NCI-H524 (cell line): ENCODE measurements at regions not wholly inside any gene's neighbourhood (a gene's known extent, or its start where the extent isn't known, plus 50 kb on each side); places are given as distances from the start of the nearest gene placed in this dataset.

ENCODE experiments used
- DNase-seq, 2 experiments: peaks; one replicate each; lab custom pipeline; 2025; lab: John Stamatoyannopoulos, UW

- no peak for DNase-seq
These were observed 104.5 kb downstream of the CYP26A1 start for GRCh38 chr10:93178226-93178625.

GRCh38 chr10:93180482-93180931, 106.8 kb downstream of the CYP26A1 start:
- no peak for DNase-seq

GRCh38 chr10:93181271-93182048, 107.8 kb downstream of the CYP26A1 start:
- DNase-seq: no peak

GRCh38 chr10:93182049-93182327, 108.3 kb downstream of the CYP26A1 start:
- DNase-seq: no peak

- no peak for DNase-seq
These were observed 109.1 kb downstream of the CYP26A1 start for GRCh38 chr10:93182790-93183189.

GRCh38 chr10:93186653-93187052, 113.0 kb downstream of the CYP26A1 start:
- no peak for DNase-seq

- DNase-seq: no peak
These were observed 116.3 kb downstream of the CYP26A1 start for GRCh38 chr10:93189944-93190343.

GRCh38 chr10:93190372-93190771, 116.7 kb downstream of the CYP26A1 start:
- DNase-seq: no peak

- DNase-seq: no peak
These were observed 120.2 kb downstream of the CYP26A1 start for GRCh38 chr10:93193906-93194305.

GRCh38 chr10:93198401-93199131, 124.9 kb downstream of the CYP26A1 start:
- DNase-seq: no peak

- DNase-seq: no peak
These were observed 125.6 kb downstream of the CYP26A1 start for GRCh38 chr10:93199191-93199751.

GRCh38 chr10:93204494-93205485, 131.1 kb downstream of the CYP26A1 start:
- no peak for DNase-seq

- DNase-seq: no peak
These were observed 133.0 kb downstream of the CYP26A1 start for GRCh38 chr10:93206652-93207051.

- no peak for DNase-seq
These were observed 135.2 kb downstream of the CYP26A1 start for GRCh38 chr10:93208717-93209464.

GRCh38 chr10:93211991-93212390, 138.3 kb downstream of the CYP26A1 start:
- no peak for DNase-seq

GRCh38 chr10:93215312-93215711, 141.6 kb downstream of the CYP26A1 start:
- DNase-seq: no peak

- DNase-seq: no peak
These were observed 142.8 kb downstream of the CYP26A1 start for GRCh38 chr10:93216341-93216985.

- peak in 1 of 2 experiments; percentile 9 for DNase-seq
These were observed 144.7 kb downstream of the CYP26A1 start for GRCh38 chr10:93218386-93218785.

GRCh38 chr10:93219347-93219746, 145.7 kb downstream of the CYP26A1 start:
- no peak for DNase-seq

GRCh38 chr10:93220296-93221170, 146.8 kb downstream of the CYP26A1 start:
- DNase-seq: peak in 1 of 2 experiments; percentile 0
